RPMI8226 (cell line): ENCODE measurements at regions not wholly inside any gene's neighbourhood (a gene's known extent, or its start where the extent isn't known, plus 50 kb on each side); places are given as distances from the start of the nearest gene placed in this dataset.
"Not testable (repeated sequence)": the region's sequence is repeated elsewhere in the genome, so short reads cannot be mapped to it uniquely, and the experiment has no call there.

Experiments used
- DNase-seq: peaks from one replicate; pipeline ENCODE4 v3.0.0-alpha.2; 2015

DNA sequence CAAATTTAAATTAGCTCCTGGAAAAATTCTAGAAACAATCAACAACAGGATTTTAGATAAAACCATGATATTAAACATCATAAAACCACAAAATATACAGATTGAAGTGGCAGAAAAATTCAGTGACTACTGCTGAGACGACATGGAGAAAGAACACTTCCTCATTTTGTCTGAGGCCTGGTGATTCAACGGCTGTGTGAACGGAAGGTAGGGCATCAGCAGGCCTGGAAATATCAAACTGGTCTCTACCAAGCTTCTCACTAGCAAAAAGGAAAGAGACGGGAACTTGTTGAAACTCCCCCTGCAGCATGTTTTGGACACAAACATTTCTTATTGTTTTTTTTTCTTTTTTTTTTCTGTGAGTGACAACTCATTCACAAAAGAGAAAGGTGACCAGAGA lies 58.0 kb upstream of the AHI1 start:
- peak; percentile 17 for DNase-seq

DNA sequence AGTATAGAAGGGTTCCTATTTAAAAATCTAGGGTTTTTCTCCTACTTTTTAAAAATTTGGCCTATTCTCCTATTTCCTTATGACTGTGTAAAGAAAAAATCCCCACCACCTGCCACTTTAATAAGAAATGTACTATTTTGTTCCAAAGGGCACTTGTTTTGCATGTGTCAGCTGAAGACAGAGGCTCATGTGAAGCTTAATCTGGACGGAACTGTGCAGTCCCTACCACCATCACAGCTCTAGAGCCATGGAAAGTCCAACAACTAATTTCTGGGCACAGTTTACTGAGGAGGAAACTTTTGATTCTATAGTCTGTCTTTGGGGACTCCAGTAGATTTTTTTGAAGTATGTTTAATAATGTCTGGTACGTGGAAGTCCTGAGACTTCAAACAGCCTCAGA lies 60.0 kb upstream of the AHI1 start:
- DNase-seq, result no peak

DNA sequence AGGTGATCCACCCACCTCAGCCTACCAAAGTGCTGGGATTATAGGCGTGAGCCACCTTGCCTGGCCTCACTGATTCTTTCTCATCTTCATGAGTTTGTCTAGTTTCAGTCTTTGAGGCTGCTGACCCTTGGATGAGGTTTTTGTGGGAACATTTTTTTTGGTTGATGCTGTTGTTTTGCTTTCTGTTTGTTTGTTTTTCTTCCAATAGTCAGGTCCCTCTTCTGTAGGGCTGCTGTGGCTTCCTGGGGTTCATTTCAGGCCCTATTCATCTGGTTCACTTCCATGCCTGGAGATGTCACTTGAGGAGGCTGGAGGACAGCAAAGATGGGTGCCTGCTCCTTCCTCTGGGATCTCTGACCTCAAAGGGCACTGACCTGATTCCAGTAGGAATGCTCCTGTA lies 68.1 kb upstream of the AHI1 start:
- DNase-seq, result not testable (repeated sequence)

DNA sequence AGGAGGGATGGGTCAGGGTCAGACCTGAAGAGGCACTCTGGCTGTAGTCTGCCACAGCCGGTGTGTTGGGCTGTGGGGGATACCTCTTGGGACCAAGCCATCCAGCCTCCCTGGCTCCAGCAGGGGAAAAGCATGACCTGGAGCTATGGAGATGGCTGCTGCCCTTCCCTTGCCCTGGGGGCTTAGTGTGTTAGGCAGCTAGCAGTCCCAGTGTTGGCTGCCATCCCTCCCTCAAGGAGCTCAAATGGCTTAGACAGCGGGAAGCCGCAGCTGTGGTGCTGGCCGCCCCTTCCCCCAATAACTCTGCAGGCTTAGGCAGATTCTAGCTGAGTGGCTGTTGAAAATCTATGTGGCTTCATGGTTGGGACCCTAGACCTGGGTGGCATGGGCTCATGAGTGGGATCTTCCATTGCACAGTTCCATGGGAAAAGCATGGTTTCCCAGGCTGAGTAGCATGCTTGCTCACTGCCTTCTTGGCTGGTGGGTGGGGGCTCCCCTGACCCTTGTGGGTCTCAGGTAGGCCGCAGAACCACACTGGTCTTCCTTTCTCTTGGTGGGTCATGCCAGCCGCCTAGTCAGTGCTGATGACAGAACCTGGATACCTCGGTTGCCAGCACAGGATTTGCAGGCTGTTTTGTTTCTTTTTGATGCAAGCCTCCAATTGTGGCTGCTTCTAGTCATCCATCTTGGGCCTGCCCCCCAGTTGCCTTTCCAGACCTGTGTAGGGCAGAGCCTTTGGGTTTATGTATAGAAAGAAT lies 69.0 kb upstream of the AHI1 start:
- DNase-seq, result no peak

DNA sequence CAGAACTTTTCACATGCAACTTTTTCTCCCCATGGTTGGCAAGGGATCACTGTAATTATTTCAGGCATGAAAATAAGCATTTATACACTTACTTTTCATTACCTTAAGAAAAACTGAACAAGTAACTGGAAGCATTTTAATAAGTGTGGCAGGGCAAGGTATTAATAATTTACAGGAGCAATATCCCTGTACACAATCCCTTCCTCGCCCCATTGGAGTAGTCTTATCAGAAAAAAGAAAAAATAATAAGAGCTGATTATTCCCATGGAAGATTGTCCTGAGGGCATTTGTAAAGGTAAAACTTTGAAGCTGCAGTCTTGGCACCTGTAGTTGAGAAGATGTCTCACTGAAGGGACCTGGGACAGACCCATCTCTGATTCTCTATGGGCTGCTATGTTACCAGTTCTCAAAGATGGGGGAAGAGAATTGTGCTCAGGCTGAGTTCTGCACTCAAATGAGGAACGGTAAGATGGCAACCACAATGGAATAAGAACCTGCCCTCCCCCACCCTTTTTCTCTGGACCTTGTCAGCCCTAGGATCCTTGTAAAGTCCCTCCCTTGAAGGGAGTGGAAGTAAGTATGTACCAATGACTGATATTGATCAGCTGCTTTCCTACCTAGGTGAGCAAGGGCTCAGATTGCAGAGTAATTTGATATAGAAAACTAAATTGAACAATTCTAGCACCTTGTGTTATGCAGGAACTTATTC lies 70.0 kb upstream of the AHI1 start:
- no peak for DNase-seq

DNA sequence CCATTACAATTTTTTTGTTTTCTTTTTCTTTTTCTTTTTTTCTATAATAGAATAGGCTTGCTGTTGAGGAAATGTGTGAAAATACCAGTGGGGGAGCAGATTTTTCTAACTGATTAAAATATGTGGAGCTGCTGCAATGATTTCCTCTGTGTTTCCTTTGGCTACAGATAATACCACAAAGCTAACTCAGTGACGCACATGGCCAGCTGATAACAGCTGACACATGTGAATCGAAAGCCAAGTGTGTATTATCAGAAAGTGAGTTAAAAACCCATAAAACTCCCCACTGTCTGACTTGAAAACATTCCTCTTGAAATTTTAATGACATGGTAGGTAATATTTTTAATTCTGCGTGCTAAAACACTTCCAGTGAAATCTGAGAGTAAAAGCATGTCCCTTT lies 70.8 kb upstream of the AHI1 start:
- no peak for DNase-seq

DNA sequence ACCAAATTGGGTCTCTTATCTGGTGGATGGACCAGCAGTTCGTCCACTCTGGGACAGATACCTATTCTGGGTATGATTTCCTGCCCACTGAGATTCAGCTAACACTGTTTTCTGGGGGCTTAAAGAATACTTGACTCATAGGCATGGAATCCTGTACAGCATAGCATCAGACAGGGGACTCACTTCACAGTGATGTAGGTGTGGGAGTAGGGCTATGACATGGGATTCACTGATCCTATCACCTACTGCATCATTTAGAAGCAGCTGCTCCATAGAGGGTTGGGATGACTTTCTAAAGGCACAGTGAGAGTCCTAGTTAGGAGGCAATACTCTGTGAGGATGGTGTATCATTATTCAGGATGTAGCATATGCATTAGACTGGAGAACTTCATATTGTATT lies 74.5 kb upstream of the AHI1 start:
- DNase-seq, result no peak

DNA sequence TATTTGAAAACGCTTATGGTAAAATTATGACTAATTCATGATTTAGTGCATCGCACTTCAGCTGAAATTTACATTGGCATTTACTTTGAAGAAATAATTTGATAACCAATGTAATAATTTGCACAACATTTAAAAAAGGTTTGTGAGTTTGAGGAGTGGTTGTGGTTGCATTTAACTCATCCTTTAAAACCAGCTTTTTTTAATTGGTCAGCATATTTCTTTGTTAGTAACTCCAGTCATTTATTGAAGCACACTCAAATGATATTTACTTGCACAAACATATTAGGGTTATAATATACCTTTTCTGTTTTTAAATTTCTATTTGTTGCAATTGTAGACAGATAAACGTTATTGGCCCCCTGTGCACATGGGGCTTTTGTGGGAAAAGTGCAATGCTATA lies 78.1 kb upstream of the AHI1 start:
- DNase-seq, result no peak

DNA sequence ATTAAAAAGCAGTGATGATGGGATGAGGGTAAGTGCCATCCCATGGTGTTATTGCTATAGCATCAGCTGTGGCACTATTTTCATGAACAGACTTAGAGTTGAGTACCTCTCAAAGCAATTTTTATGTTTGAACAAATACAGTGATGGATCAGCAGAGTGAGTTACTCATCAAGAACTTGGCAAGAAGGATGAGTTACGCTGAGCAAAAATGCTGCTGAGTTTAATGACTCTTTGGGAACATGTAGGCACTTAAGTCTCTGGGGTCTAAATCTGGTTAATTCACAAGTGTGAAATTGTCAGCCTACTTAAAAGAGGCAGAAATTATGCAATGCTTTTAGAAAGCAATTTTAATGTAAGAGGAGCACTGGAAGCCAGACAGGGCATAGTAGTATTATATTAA lies 78.5 kb upstream of the AHI1 start:
- no peak for DNase-seq

DNA sequence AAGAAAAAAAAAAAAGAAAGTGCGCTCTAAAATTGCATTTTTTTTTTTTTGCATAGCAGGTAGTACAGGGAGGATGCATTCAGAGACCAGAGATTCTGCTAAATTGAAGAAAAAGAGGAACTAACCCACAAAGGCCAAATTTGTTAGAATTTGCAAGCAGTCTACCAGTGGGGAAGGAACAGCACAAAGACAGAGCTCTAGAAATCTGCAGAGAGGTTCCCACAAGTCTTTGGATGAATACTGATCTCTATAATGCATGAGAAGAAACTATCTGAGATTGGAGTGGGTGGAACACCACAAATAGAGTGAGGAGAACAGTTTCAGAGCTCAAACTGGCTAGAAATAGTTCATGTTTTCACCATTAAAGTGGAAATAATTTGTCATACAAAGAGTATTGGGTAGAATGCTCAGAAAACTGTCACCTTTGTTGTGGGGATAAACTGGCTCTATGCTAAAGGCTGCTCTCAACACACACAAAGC lies 79.6 kb upstream of the AHI1 start:
- peak; percentile 9 for DNase-seq

DNA sequence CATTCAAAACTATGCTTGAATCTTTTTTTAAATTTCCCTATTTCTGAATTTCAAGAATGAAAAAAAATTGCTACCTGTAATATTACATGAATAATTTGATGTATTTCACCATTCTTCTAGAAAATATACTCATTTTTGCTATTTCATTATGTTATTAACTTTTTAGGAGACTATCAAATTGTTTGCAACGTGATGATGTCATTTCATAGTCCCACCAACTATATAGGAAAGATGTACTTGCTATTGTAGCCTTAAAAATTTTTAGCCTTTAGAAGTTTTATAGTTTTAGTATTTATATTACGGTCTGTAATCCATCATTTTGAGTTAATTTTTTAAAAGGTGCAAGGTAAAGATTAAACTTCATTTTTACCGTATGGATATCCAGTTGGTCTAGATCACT lies 81.4 kb upstream of the AHI1 start:
- DNase-seq, result no peak

DNA sequence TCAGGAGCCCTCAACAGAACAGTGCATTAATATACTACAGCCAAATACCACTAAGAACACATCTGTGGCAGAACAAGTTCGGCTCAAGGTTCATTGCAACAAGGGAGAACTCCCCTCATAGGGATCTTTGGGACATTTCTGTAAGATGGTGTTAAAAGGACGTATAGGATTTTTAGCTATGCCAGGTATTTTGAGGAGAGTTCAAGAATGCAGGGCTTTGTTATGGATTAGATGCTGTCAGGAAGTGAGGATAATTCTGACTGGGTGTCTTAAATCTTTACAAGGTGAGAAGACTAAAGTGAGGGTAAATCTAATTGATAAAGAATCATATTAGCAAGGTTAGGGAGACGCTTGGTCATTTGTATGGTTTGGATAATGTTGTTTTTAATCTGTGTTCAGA lies 83.7 kb upstream of the AHI1 start:
- DNase-seq, result no peak

DNA sequence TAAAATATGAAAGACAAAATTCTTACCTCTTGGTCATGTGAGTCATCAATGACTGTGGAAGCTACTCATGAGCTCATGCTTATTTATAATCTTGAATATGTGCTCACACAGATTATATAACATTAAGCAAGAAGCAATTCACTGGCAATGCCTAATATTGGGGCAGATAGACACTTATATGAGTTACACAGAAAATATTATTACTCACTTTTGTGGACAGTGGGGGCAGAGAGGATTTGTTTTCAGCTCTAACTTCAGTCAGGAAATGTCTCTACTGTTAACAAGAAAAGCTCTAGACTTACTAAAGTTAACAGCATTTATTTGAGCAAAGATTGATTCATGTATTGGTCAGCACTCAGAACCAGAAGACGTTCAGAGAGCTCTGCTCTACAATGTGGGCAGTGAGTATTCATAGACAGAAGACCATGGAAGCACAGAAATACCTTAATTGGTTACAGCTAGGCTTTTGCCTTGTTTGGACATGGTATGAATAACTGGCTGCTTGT lies 85.8 kb upstream of the AHI1 start:
- DNase-seq, result no peak

DNA sequence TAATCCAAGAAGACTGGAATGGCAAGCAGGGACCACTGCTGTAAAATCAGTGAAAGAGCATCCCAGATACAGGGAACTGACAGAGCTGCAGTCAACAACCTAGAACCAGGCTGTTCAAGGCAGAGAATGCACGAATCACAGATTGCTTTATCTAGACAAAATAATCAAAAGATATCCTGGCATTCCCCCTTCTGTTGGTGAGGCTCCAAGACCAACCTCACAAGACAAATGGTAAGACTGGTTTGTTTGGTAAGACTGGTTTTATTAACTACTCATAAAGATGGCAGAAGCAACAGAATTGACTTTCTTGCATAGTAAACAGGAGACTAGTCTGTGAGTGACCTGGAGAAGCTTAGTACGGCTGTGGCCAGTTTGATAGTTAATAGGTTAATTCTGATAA lies 88.8 kb upstream of the AHI1 start:
- DNase-seq, result no peak

DNA sequence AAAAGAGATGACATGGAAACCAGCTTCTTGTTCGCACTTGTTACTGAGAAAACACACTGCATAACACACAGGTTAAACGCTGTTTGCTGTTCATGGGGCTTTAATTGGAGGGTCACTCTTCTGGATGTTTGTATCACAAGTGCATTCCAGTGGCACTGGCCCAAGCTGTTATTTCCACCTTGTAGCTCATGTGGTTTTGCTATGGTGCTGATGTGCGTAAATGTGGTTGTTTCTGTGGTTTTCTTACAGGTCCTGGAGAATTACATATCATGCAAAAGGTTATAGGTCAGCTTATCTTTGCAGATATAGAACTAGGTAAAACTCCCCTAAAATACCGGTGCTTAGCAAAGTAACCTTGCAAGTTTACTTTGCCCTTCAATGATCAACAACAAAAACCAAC lies 89.3 kb upstream of the AHI1 start:
- peak; percentile 59 for DNase-seq

DNA sequence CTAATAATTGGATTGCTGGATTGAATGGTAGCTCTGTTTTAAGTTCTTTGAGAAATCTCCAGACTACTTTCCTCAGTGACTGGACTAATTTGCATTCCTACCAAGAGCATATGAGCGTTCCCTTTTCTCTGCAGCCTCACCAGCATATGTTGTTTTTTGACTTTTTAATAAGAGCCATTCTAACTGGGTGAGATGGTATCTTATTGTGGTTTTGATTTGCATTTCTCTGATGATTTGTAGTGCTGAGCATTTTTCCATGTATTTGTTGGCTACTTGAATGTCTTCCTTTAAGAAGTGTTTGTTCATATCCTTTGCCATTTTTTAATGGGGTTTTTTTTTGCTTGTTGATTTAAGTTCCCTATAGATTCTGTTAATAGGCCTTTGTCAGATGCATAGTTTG lies 94.7 kb upstream of the AHI1 start:
- DNase-seq, result no peak

DNA sequence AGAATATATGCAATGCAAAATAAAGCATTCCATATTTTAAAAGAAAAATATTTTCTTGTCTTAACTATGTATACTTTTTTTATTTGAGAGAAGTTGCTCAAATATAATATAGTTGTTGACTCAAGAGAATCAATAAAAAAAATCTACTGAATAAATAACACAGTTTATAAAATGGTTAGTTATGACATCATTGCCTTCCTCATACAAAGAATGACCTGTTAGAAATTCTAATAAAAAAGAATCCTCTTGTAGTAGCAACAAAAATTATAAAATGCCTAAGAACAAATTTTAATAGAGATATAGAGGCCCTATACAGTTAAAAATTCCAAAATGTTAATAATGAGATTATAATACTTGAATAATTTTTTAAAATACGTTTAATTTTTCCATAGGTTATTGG lies 96.5 kb upstream of the AHI1 start:
- DNase-seq, result no peak

DNA sequence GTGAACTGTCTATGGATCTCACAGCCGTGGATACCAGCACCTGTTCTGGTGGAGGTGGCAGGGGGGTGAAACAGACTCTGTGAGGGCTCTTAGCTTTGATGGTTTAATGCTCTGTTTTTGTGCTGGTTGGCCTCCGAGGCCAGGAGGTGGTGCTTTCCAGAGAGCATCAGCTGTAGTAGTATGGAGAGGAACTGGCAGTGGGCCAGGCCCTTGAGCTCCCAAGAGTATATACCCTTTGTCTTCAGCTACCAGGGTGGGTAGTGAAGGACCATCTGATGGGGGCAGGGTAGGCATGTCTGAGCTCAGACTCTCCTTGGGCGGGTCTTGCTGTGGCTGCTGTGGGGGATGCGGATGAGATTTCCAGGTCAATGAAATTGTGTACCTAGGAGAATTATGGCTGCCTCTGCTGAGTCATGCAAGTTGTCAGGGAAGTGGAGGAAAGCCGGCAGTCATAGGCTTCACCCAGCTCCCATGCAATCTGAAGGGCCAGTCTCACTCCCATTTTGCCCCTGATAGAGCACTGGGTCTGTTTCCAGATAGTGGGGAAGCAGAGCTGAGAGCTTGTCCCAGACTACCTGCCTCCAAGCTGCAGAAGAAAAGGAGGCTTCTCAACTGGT lies 102.7 kb upstream of the AHI1 start:
- no peak for DNase-seq

DNA sequence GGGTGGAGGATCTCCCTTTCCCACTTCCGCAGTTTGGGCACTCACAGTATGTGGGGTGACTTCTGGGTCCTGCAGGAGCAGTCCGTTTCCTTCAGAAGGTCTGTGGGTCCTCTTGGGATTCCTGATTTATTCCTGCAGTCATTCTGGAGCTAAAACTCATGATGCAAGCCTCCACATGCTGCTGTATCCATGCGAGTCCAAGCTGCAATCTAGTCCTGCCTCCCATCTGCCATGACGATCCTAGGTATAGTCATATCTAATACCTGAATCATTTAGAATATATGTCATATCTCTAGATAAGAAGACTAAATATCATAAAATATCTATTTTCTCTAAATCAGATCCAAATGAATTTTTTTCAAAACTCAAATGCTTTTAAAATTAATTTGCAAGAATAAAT lies 103.4 kb upstream of the AHI1 start:
- DNase-seq, result no peak

DNA sequence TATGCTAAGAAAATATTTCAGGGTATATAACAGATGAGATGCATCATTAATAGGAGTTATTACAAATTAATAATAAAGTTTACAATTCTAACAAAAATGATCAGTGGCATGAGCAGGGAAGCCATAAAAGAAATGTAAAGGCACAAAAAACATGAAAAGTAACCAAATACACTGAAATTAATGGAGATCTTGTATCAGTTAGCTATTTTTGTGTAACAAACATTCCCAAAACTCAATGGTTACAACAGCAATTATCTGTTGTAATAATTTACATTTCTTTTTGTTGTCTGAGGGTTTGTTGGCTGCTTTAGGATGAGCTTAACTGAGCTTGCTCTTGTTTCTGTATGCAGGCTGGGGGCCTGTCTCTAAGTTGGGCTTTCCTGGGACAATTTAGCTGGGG lies 104.3 kb upstream of the AHI1 start:
- no peak for DNase-seq

DNA sequence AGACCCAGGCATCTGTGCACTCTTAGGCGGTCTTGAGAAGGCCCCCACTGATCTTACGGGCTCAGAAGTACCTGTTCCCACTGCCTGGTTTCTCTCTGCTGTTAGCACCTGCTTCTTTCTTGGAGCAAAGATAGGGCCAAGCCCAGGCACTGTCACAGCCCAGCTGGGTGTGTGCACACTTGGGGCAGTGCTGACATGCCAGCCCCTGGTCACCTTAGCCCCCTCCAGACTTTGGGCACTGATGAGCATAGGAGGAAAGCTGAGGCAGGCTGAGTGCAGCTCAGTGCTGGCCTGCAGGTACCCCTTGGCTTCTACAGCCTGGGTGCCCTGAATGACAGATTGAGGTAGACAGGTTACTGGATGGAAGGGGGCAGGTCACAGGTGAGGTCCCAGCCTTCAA lies 105.7 kb upstream of the AHI1 start:
- no peak for DNase-seq

DNA sequence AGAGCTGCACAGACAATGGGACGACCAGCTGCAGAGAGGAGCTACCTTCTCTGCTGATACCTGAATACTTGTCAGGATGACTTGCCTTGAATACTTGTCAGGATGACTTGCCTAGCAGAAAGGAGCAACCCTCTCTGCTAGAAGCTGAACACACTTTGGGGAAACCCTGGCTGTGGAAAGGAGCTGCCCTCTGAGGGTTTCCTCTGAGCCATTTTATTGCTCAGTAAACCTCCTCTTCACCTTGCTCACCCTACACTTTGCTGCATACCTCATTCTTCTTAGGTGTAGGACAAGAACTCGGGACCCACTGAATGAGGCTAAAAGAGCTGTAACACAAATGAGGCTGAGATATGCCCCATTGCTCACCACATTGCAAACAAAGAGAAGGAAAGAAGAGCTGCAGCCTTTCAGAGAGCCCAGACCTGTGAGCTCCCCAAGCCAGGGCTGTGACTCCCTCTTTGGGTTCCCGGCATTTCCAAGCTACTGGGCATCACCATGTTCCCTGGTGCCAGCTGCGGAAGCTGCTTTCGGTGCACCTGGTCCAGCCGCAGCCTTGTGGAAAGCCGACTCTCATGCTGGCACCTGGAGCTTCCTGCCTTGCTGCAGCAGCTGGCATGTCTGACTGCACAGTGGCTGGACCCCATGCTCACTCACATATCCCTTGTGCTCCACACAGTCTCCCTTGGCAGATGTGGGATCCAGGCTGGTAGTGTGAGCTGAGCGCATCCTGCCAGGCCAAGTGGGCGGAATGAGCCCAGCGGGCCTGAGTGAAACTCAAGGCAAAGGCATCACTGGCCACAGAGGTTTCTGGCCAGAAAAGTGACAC lies 106.7 kb upstream of the AHI1 start:
- no peak for DNase-seq

DNA sequence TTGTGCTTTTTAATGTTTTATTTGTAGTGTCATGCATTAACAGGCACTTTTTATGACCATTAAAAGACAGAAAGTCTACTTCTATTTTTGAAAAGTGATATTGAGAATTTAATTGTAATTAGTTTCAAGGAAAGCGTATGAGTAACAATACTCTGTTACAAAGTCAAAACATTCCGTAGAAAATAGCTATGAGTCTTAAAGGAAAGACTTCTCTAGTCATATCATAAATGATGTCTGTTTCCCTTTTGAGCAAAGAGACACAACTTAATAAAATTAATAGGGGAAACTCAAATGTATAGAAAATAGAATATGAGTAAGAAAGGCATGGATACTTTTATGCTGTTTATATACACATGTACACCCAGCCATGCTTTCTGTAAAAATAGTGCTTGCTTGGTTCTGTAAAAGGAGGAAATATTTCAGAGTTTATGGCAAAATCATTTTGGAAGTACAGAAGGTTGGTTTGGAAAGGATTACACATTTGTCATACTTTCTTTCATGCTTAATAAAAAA lies 107.8 kb upstream of the AHI1 start:
- DNase-seq, result no peak
